Activated CD4-positive, alpha-beta memory T cell treated with anti-CD3 and anti-CD28 coated beads, Interleukin-2, amount 10 ng/mL, durations not matched to agents 7 days and 5 days (primary cell): ENCODE measurements at regions not wholly inside any gene's neighbourhood (a gene's known extent, or its start where the extent isn't known, plus 50 kb on each side); places are given as distances from the start of the nearest gene placed in this dataset.
A peak's percentile ranks its signal among the peaks of the same experiment; 100 is the strongest.

Experiments used
- CTCF ChIA-PET: fragments of 350-600 bp; sonication (Branson Sonifier 250); formaldehyde crosslinking; loops from one replicate; lab custom pipeline; 2021; ENCODE audit warnings: antibody characterized with exemption, inconsistent platforms; lab: Charles Lee
- POLR2A ChIA-PET: fragments of 350-600 bp; sonication (Branson Sonifier 250); formaldehyde crosslinking; loops from one replicate; lab custom pipeline; 2021; ENCODE audit warnings: antibody characterized with exemption; lab: Charles Lee
- DNase-seq: peaks from one replicate; pipeline ENCODE4 v3.0.0-alpha.2; 2020
- H3K27ac Mint-ChIP-seq: one replicate; pipeline ENCODE4 v1.8.0; 2021; ENCODE audit warnings: mild to moderate bottlenecking, mixed read lengths
- H3K27me3 Mint-ChIP-seq: one replicate; pipeline ENCODE4 v1.8.0; 2021; ENCODE audit warnings: mixed read lengths
- H3K36me3 Mint-ChIP-seq: one replicate; pipeline ENCODE4 v1.8.0; 2021; ENCODE audit warnings: low read depth, mixed read lengths
- H3K4me1 Mint-ChIP-seq: one replicate; pipeline ENCODE4 v1.8.0; 2021; ENCODE audit warnings: mixed read lengths
- H3K4me3 Mint-ChIP-seq: one replicate; pipeline ENCODE4 v1.8.0; 2021; ENCODE audit warnings: mild to moderate bottlenecking, mixed read lengths
- H3K9me3 Mint-ChIP-seq: one replicate; pipeline ENCODE4 v1.8.0; 2021; ENCODE audit warnings: mixed read lengths

GRCh38 chrY:21135591-21135990 lies 375.5 kb upstream of the RBMY1B start:
- Mint-ChIP-seq H3K4me3 (no peak overlapping the region), H3K4me1 (peaks cover 29% of the 10 kb centered on the region), H3K9me3 (no peaks in the 10 kb centered on the region), H3K36me3 (peaks cover 2% of the 10 kb centered on the region), H3K27ac (no peak overlapping the region), H3K27me3 (no peaks in the 10 kb centered on the region)
- no peak for DNase-seq
- CTCF ChIA-PET: no interaction called here
- POLR2A ChIA-PET: no interaction called here

DNA sequence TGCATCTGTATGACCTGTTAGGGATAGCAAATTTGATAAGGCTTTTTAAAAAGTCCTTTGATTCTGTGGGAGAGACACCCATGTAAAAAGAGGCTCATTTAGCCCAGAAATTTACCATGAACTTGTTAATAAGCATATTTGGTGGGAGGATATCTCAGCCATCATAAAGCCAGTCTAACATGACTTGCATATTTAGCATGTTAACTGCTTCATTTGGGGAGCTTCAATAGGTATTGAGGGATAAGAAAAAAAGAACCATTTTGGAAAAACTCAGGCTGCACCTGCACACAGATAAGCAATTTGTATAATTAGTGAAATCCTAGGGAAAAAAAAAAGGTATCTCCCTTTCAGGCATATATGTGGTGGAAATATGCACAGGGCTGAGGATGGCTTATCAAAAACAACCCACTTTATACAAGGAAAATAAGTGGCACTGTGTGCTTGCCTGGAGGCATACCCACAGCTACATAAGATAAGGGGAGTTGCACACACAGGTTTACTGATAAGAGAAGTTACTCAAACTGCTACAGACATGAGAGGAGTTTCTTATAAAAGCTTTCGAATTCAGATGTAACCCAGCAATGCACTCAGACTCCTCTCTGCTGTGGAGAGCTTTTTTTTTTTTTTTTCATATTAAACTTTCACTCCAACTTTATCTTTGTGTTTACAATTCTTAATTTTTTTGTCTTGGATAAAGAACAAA lies 372.9 kb upstream of the RBMY1B start:
- H3K9me3 Mint-ChIP-seq: no peaks in the 10 kb centered on the region
- CTCF ChIA-PET: no interaction called here
- DNase-seq: no peak
- peaks cover 5% of the 10 kb centered on the region for H3K36me3 Mint-ChIP-seq
- H3K27ac Mint-ChIP-seq: peak overlapping the region; percentile 35
- POLR2A ChIA-PET: interaction anchor here (0.7 kb wide), 1 partner anchor 117 kb away, joined by 3 read pairs; no protein-coding TSS in a partner anchor
- peaks cover 29% of the 10 kb centered on the region for H3K4me1 Mint-ChIP-seq
- peak overlapping the region; percentile 63 for H3K4me3 Mint-ChIP-seq
- no peaks in the 10 kb centered on the region for H3K27me3 Mint-ChIP-seq

DNA sequence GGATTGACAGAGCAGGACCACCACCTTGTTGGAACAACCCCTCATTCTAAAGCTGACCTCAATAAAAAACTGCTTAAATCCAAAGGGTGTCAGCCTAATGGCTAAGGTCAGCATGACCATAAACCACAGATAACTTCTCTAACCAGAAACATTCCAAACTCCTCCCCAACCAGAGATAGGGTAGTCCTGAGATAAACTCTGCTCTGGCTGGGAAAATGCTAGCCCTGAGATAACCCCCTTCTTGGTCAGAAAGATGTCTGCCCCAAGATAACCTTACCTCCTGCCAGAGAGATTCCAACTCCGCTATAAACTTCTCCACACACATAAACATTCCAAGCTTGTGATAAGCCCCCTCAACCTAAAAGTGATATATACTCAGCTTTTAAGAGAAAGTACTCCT lies 364.8 kb upstream of the RBMY1B start:
- Mint-ChIP-seq H3K4me1 (peaks cover 3% of the 10 kb centered on the region), H3K36me3 (peaks cover 6% of the 10 kb centered on the region), H3K4me3 (no peak overlapping the region), H3K9me3 (no peaks in the 10 kb centered on the region), H3K27me3 (no peaks in the 10 kb centered on the region), H3K27ac (no peak overlapping the region)
- POLR2A ChIA-PET: no interaction called here
- DNase-seq: no peak
- CTCF ChIA-PET: no interaction called here

DNA sequence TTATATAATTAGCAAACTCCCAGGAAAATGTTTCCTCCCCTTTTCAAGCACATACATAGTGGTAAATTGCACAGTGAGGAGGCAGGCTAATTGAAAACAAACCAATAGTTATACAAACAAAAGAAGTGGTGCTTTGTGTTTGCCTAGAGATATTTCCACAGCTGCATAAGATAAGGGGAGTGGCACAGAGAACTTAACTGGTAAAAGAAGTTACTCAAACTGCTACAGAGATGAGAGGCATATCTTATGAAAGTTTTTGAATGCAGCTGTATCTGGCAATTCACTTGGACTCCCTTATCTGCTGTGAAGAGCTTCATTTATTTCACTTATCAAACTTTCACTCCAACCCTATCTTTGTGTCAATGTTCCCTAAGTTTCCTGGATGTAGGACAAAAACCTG lies 361.2 kb upstream of the RBMY1B start:
- POLR2A ChIA-PET: no interaction called here
- CTCF ChIA-PET: no interaction called here
- Mint-ChIP-seq H3K27me3 (no peaks in the 10 kb centered on the region), H3K4me3 (no peak overlapping the region), H3K9me3 (peaks cover 6% of the 10 kb centered on the region), H3K4me1 (peaks cover 3% of the 10 kb centered on the region), H3K27ac (no peak overlapping the region), H3K36me3 (peaks cover 11% of the 10 kb centered on the region)
- DNase-seq: no peak

GRCh38 chrY:21169821-21170220 lies 341.3 kb upstream of the RBMY1B start:
- DNase-seq: no peak
- Mint-ChIP-seq H3K9me3 (peaks cover 4% of the 10 kb centered on the region), H3K36me3 (peaks cover 24% of the 10 kb centered on the region), H3K27ac (no peak overlapping the region), H3K4me1 (no peaks in the 10 kb centered on the region), H3K4me3 (no peak overlapping the region), H3K27me3 (no peaks in the 10 kb centered on the region)
- ChIA-PET CTCF (no interaction called here), POLR2A (no interaction called here)

DNA sequence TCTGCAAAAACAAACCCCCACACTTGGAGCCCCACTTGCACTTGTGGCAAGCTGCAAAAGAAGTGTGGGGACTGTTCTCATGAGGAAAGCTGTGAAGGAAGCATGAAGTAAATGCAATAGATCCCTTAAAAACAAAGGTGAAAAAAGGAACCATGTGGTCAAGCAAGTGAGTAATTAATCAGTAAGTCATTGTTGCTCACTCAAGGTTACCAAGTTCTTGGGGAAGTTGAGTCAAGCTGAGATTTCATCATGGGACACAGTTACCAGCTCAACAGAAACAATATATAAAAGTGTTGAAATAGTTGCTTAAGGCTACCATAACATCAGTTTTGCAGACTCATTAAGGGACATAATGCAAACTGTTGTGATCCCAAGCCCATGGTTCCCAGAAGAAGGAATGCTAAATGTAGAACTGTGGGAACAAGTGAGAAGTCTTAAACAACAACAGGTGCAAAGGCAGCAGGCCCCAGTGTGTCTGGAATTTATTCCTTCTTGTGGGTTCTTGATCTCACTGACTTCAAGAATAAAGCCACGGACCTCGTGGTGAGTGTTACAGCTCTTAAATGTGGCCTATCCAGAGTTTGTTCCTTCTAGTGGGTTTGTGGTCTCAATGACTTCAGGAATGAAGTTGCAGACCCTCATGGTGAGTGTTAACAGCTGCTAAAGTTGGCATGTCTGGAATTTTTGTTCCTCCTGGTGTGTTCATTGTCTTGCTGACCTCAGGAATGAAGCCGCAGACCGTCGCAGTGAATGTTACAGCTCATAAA lies 336.3 kb upstream of the RBMY1B start:
- Mint-ChIP-seq H3K36me3 (peaks cover 11% of the 10 kb centered on the region), H3K4me1 (peaks cover 3% of the 10 kb centered on the region), H3K27me3 (no peaks in the 10 kb centered on the region), H3K4me3 (no peak overlapping the region), H3K27ac (no peak overlapping the region), H3K9me3 (peaks cover 10% of the 10 kb centered on the region)
- POLR2A ChIA-PET: no interaction called here
- CTCF ChIA-PET: no interaction called here
- no peak for DNase-seq

- Mint-ChIP-seq H3K4me3 (no peak overlapping the region), H3K27ac (no peak overlapping the region), H3K27me3 (no peaks in the 10 kb centered on the region), H3K4me1 (peaks cover 3% of the 10 kb centered on the region), H3K9me3 (peaks cover 10% of the 10 kb centered on the region), H3K36me3 (peaks cover 11% of the 10 kb centered on the region)
- ChIA-PET POLR2A (no interaction called here), CTCF (no interaction called here)
- DNase-seq: no peak
Observed at GRCh38 chrY:21175505-21175904, 335.6 kb upstream of the RBMY1B start.

GRCh38 chrY:21177306-21177800 lies 333.8 kb upstream of the RBMY1B start:
- DNase-seq: no peak
- H3K4me1 Mint-ChIP-seq: peaks cover 8% of the 10 kb centered on the region
- no peak overlapping the region for H3K27ac Mint-ChIP-seq
- POLR2A ChIA-PET: no interaction called here
- no peaks in the 10 kb centered on the region for H3K27me3 Mint-ChIP-seq
- H3K36me3 Mint-ChIP-seq: peaks cover 3% of the 10 kb centered on the region
- no peak overlapping the region for H3K4me3 Mint-ChIP-seq
- H3K9me3 Mint-ChIP-seq: peaks cover 6% of the 10 kb centered on the region
- CTCF ChIA-PET: no interaction called here

GRCh38 chrY:21178281-21178680 lies 332.9 kb upstream of the RBMY1B start:
- ChIA-PET CTCF (no interaction called here), POLR2A (interaction anchor here (1.0 kb wide), 1 partner anchor 11 kb away, joined by 3 read pairs; no protein-coding TSS in a partner anchor)
- Mint-ChIP-seq H3K4me1 (peaks cover 8% of the 10 kb centered on the region), H3K27me3 (no peaks in the 10 kb centered on the region), H3K27ac (no peak overlapping the region), H3K36me3 (no peaks in the 10 kb centered on the region), H3K4me3 (no peak overlapping the region), H3K9me3 (peaks cover 6% of the 10 kb centered on the region)
- DNase-seq: no peak

DNA sequence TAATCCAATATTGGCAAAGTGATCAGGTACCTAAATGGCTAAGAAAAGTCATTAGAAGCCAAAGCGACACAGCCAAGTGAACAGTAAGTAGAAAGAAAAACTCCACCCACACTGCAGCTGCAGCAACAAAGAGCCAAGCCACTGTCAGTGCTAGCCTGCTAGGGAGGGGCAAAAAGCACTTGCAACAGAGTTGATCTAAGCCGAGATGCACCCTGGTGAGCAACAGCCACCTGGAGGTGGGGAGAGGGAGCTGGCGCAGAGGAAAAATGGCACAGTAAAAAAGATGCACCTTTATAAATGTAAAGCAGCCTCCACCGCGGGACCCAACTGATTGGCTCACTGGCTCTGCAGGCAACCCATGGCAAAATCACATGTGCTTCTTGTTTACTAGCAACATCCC lies 330.2 kb upstream of the RBMY1B start:
- no peak overlapping the region for H3K4me3 Mint-ChIP-seq

GRCh38 chrY:21184271-21184670 lies 326.9 kb upstream of the RBMY1B start:
- H3K4me3 Mint-ChIP-seq: no peak overlapping the region
- DNase-seq: no peak
- no peaks in the 10 kb centered on the region for H3K9me3 Mint-ChIP-seq
- ChIA-PET POLR2A (no interaction called here), CTCF (no interaction called here)
- peaks cover 6% of the 10 kb centered on the region for H3K4me1 Mint-ChIP-seq
- H3K27me3 Mint-ChIP-seq: no peaks in the 10 kb centered on the region
- no peak overlapping the region for H3K27ac Mint-ChIP-seq
- H3K36me3 Mint-ChIP-seq: no peaks in the 10 kb centered on the region

More for the DNA sequence above, 330.2 kb upstream of the RBMY1B start:
- ChIA-PET POLR2A (interaction anchor here (0.7 to 1.4 kb wide), 2 partner anchors 76 to 435 kb away, joined by 3 read pairs; no protein-coding TSS in a partner anchor), CTCF (interaction anchor here (1.1 kb wide), 1 partner anchor 69 kb away, joined by 4 read pairs; no protein-coding TSS in a partner anchor)
- Mint-ChIP-seq H3K9me3 (peaks cover 6% of the 10 kb centered on the region), H3K4me1 (peaks cover 9% of the 10 kb centered on the region), H3K27ac (no peak overlapping the region), H3K27me3 (no peaks in the 10 kb centered on the region), H3K36me3 (no peaks in the 10 kb centered on the region)
- DNase-seq: peak; percentile 47

GRCh38 chrY:21185419-21186105 lies 325.6 kb upstream of the RBMY1B start:
- ChIA-PET POLR2A (no interaction called here), CTCF (no interaction called here)
- no peak for DNase-seq
- Mint-ChIP-seq H3K4me3 (no peak overlapping the region), H3K4me1 (peaks cover 6% of the 10 kb centered on the region), H3K27ac (no peak overlapping the region), H3K36me3 (no peaks in the 10 kb centered on the region), H3K9me3 (no peaks in the 10 kb centered on the region), H3K27me3 (no peaks in the 10 kb centered on the region)

DNA sequence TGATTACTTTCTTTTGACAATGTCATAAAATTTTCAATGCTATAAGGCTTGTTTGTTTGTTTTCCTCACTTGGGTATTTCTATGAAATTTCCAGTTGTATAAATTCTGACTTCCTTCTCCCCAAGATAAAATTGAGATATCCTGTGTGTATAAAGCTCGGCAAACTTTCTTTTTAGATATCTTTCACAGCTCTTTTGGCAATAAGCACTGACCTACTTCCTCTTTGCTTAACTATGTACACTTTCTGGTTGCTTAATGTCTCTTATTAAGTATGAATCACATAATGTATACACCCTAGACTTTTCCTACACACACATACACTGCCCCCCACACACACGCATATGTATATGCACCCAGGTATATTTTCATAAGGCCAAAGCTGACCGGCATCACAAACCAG lies 318.4 kb upstream of the RBMY1B start:
- Mint-ChIP-seq H3K27me3 (no peaks in the 10 kb centered on the region), H3K4me3 (no peak overlapping the region), H3K4me1 (peaks cover 6% of the 10 kb centered on the region), H3K36me3 (no peaks in the 10 kb centered on the region), H3K9me3 (no peaks in the 10 kb centered on the region), H3K27ac (no peak overlapping the region)
- ChIA-PET CTCF (no interaction called here), POLR2A (no interaction called here)
- DNase-seq: no peak
